ENCODE measurements at regions not wholly inside any gene's neighbourhood (a gene's known extent, or its start where the extent isn't known, plus 50 kb on each side); places are given as distances from the start of the nearest gene placed in this dataset.

GRCh38 chr4:12421364-12421763, 992.7 kb upstream of the HS3ST1 start:
- TF ChIP-seq CTCF (IDR thresholded peaks at IDR 0.05) (no peak), POLR2AphosphoS5 (IDR thresholded peaks at IDR 0.05) (no peak), POLR2A (IDR thresholded peaks at IDR 0.05) (no peak)

Data from transverse colon (tissue), 4 donors.